GM12891 (cell line): ENCODE measurements at regions not wholly inside any gene's neighbourhood (a gene's known extent, or its start where the extent isn't known, plus 50 kb on each side); places are given as distances from the start of the nearest gene placed in this dataset.

Experiments
- POLR2A ChIP-seq: IDR thresholded peaks from 2 replicates; pipeline ENCODE4 v1.6.1; 2011; ENCODE audit warnings: low read depth, low read length, control low read depth
- POLR2AphosphoS5 ChIP-seq: IDR thresholded peaks from 2 replicates; pipeline ENCODE4 v1.6.1; 2011; ENCODE audit warnings: low read depth, low read length, control low read depth
- TAF1 ChIP-seq: IDR thresholded peaks from 2 replicates; pipeline ENCODE4 v1.6.1; 2011; ENCODE audit warnings: low read depth, low read length, control low read depth

DNA sequence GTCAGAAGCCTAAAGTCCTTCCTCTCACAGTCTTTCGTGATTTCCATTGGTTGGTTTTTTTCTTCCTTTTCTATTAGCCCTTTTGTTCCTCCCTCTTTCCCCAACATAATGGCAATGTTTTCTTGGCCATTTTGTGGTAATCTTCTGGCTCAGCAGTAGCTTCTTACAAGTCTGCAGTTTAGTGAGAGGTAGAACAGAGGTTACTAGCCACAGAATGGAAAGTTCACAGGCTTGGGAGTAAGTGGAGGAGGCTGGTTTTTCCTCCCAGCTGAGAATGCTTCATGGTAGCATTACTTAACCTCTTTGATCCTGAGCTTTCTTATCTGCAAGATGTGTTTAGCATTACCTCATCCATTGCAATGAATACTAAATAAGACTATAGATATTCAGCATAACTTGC, 346.9 kb downstream of the NFIB start:
- TF ChIP-seq POLR2A = no peak
- TF ChIP-seq POLR2AphosphoS5 = no peak
- no peak for TF ChIP-seq TAF1
